Naive B cell (primary cell): ENCODE measurements at regions not wholly inside any gene's neighbourhood (a gene's known extent, or its start where the extent isn't known, plus 50 kb on each side); places are given as distances from the start of the nearest gene placed in this dataset.
A peak's percentile ranks its signal among the peaks of the same experiment; 100 is the strongest.
"Not testable (repeated sequence)": the region's sequence is repeated elsewhere in the genome, so short reads cannot be mapped to it uniquely, and the experiment has no call there.

ENCODE experiments used
- ATAC-seq, 2 donors: fragments of 150-1000 bp; cut with Tn5 transposase; 2 replicates each; pipeline ENCODE4 v1.10.0; 2021; ENCODE audit warnings: low read depth in 2 of 2, mild to moderate bottlenecking in 2 of 2, moderate library complexity in 2 of 2
- DNase-seq: peaks from one replicate; pipeline ENCODE4 v3.0.0; 2022
- H3K27ac Mint-ChIP-seq, 6 donors: one replicate each; pipeline ENCODE4 v1.8.0; 2020 to 2022; ENCODE audit warnings: mild to moderate bottlenecking in 6 of 6, mixed read lengths in 6 of 6, moderate library complexity in 5 of 6, inconsistent platforms in 2 of 6
- H3K27me3 Mint-ChIP-seq, 3 donors: one replicate each; pipeline ENCODE4 v1.8.0; 2021 to 2022; ENCODE audit warnings: mixed read lengths in 3 of 3, mild to moderate bottlenecking in 1 of 3
- H3K36me3 Mint-ChIP-seq, 2 donors: one replicate each; pipeline ENCODE4 v1.8.0; 2020 to 2022; ENCODE audit warnings: mixed read lengths in 2 of 2, inconsistent platforms in 1 of 2, mild to moderate bottlenecking in 1 of 2
- H3K4me1 Mint-ChIP-seq, 3 donors: one replicate each; pipeline ENCODE4 v1.8.0; 2020 to 2022; ENCODE audit warnings: mixed read lengths in 3 of 3, inconsistent platforms in 1 of 3, mild to moderate bottlenecking in 1 of 3, moderate library complexity in 1 of 3
- H3K4me3 Mint-ChIP-seq, 8 donors: one replicate each; pipeline ENCODE4 v1.8.0; 2020 to 2022; ENCODE audit warnings: mild to moderate bottlenecking in 8 of 8, mixed read lengths in 8 of 8, moderate library complexity in 8 of 8, inconsistent platforms in 2 of 8
- H3K9me3 Mint-ChIP-seq, 7 donors: one replicate each; pipeline ENCODE4 v1.8.0; 2020 to 2022; ENCODE audit warnings: mixed read lengths in 7 of 7, mild to moderate bottlenecking in 5 of 7, inconsistent platforms in 2 of 7, moderate library complexity in 1 of 7

- Mint-ChIP-seq H3K9me3 (peaks cover 0 to 1% (median 0%) of the 10 kb centered on the region in 7 donors), H3K36me3 (no peaks in the 10 kb centered on the region), H3K4me1 (no peaks in the 10 kb centered on the region), H3K27ac (no peak overlapping the region), H3K4me3 (no peak overlapping the region), H3K27me3 (peaks cover 0 to 27% (median 12%) of the 10 kb centered on the region in 3 donors)
- no peak for DNase-seq
- ATAC-seq = no peak
Measured at GRCh38 chr14:34164162-34164864, 213.4 kb upstream of the EGLN3 start.

DNA sequence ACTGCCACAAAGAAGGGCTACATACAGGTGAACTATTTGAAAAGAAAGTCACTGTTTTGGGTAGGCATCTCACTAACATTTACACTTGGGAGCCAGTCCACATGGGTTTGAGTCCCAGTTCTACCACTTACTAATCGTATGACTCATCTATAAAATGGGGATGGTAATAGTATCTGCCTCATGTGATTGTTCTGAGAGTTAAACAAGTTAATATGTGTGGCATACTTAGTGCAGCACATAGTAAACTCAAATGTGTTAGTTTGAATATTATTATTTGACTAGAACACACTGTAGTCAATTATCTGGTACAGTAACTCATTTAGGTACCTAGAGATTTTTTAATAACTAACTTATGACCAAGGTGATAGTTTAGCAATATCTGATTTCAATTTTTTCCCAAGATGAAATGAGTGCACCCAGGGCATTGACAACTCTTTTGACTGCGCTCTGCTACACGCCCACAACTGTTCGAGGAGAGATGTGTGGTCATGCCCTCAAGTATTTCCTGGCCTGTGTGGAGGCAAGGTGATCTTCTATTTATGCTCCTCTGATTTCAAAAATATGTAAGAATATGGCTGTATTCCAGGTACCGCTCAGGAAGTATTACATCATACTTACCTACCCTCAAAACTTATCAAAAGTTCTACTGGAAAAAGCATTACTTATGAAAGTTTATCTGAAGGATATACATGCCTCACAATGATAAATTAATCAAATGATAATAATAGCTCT lies 210.6 kb upstream of the EGLN3 start:
- peaks cover 0 to 4% (median 0%) of the 10 kb centered on the region in 7 donors for H3K9me3 Mint-ChIP-seq
- H3K36me3 Mint-ChIP-seq = no peaks in the 10 kb centered on the region
- ATAC-seq = no peak
- H3K4me1 Mint-ChIP-seq = no peaks in the 10 kb centered on the region
- H3K4me3 Mint-ChIP-seq = no peak overlapping the region
- no peak for DNase-seq
- H3K27ac Mint-ChIP-seq = no peak overlapping the region
- peaks cover 0 to 16% (median 12%) of the 10 kb centered on the region in 3 donors for H3K27me3 Mint-ChIP-seq

DNA sequence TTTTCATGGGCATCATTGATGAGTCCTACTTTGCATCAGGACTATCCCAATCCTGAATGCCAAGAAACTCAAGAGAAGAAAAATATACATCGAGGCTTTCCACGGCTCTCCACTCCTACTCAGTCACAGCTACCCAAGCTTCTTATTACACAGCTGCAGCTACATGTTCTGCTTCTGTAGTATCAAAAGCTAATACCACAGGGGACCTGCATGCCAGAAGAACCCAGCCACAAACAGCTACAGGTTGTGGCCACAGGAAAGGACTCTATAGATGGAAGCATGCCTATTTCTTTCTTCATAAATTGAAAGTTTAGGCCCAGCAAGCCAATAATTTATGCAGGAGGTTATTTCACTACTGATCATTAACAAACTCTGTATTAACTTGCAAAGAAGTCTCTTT lies 209.7 kb upstream of the EGLN3 start:
- ATAC-seq (no peak), DNase-seq (no peak)
- Mint-ChIP-seq H3K36me3 (no peaks in the 10 kb centered on the region), H3K9me3 (peaks cover 0 to 4% (median 0%) of the 10 kb centered on the region in 7 donors), H3K27ac (no peak overlapping the region), H3K4me3 (no peak overlapping the region), H3K27me3 (peaks cover 0 to 10% (median 5%) of the 10 kb centered on the region in 3 donors), H3K4me1 (no peaks in the 10 kb centered on the region)

GRCh38 chr14:34157651-34158050 lies 206.8 kb upstream of the EGLN3 start:
- ATAC-seq (no peak), DNase-seq (no peak)
- Mint-ChIP-seq H3K4me1 (no peaks in the 10 kb centered on the region), H3K27me3 (peaks cover 0 to 6% (median 5%) of the 10 kb centered on the region in 3 donors), H3K4me3 (no peak overlapping the region), H3K27ac (no peak overlapping the region), H3K36me3 (no peaks in the 10 kb centered on the region), H3K9me3 (peaks cover 0 to 4% (median under 1%) of the 10 kb centered on the region in 7 donors)

- ATAC-seq = no peak
Measured at GRCh38 chr14:34147461-34147860, 196.6 kb upstream of the EGLN3 start.

GRCh38 chr14:34140127-34140526 lies 189.3 kb upstream of the EGLN3 start:
- not testable (repeated sequence) for H3K4me3 Mint-ChIP-seq, H3K27ac Mint-ChIP-seq, ATAC-seq, DNase-seq, H3K4me1 Mint-ChIP-seq
- H3K9me3 Mint-ChIP-seq = peaks cover 4 to 37% (median 24%) of the 10 kb centered on the region in 7 donors
- peaks cover 0 to 19% (median 5%) of the 10 kb centered on the region in 3 donors for H3K27me3 Mint-ChIP-seq
- peaks cover 0 to 13% of the 10 kb centered on the region in 2 donors for H3K36me3 Mint-ChIP-seq

More at GRCh38 chr14:34147461-34147860, 196.6 kb upstream of the EGLN3 start:
- Mint-ChIP-seq H3K4me3 (no peak overlapping the region), H3K4me1 (no peaks in the 10 kb centered on the region), H3K9me3 (peaks cover 0 to 33% (median 21%) of the 10 kb centered on the region in 7 donors), H3K27me3 (peaks cover 0 to 5% (median 3%) of the 10 kb centered on the region in 3 donors), H3K36me3 (peaks cover 0 to 6% of the 10 kb centered on the region in 2 donors), H3K27ac (no peak overlapping the region)
- DNase-seq = no peak

DNA sequence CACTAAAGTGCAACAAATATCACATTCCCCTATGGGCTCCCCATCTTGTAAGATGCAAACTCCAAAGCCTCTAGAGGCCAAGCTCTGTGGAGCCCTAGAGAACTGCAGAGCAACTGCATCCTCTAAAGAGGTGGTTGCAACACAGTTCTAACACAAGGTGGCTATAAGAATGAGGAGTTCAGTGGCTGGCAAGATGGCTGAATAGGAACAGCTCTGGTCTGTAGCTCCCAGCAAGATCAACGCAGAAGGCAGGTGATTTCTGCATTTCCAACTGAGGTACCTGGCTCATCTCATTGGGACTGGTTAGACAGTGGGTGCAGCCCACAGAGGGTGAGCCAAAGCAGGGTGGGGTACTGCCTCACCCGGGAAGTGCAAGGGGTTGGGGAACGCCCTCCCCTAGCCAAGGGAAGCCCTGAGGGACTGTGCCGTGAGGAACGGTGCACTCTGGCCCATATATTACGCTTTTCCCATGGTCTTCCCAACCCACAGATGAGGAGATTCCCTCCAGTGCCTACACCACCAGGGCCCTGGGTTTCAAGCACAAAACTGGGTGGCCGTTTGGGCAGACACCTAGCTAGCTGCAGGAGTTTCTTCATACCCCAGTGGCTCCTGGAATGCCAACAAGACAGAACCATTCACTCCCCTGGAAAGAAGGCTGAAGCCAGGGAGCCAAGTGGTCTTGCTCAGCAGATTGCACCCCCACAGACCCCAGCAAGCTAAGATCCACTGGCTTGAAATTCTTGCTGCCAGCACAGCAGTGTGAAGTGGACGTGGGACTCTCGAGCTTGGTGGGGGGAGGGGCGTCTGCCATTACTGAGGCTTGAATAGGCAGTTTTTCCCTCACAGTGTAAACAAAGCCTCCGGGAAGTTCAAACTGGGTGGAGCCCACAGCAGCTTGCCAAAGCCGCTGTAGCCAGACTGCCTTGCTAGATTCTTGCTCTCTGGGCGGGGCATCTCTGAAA lies 188.6 kb upstream of the EGLN3 start:
- not testable (repeated sequence) for ATAC-seq, H3K4me1 Mint-ChIP-seq, H3K4me3 Mint-ChIP-seq, DNase-seq, H3K27ac Mint-ChIP-seq
- Mint-ChIP-seq H3K9me3 (peaks cover 4 to 30% (median 19%) of the 10 kb centered on the region in 7 donors), H3K36me3 (peaks cover 0 to 13% of the 10 kb centered on the region in 2 donors), H3K27me3 (peaks cover 0 to 19% (median 5%) of the 10 kb centered on the region in 3 donors)

DNA sequence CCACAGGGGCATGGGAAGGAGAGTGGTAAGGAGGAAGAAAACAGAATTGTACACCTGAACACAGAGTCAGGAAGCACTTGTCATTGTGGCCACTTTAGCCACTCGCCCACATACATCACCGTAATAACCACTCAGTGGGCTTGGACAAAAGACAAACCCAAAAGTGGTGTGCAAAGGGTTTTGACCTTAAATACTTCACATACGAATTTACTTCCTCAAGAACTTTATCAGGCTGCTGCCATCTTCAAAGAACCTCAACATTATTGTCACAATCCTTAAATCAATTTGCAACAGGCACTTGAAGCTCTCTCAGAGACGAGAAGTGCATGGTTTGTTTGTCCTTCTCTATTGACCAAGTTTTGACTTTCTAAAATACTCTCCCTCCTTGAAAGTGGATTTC lies 187.3 kb upstream of the EGLN3 start:
- no peak for ATAC-seq
- peaks cover 4 to 22% (median 12%) of the 10 kb centered on the region in 7 donors for H3K9me3 Mint-ChIP-seq
- peaks cover 0 to 13% of the 10 kb centered on the region in 2 donors for H3K36me3 Mint-ChIP-seq
- no peak for DNase-seq
- H3K4me1 Mint-ChIP-seq = no peaks in the 10 kb centered on the region
- H3K4me3 Mint-ChIP-seq = no peak overlapping the region
- peaks cover under 1 to 19% (median 7%) of the 10 kb centered on the region in 3 donors for H3K27me3 Mint-ChIP-seq
- H3K27ac Mint-ChIP-seq = no peak overlapping the region

DNA sequence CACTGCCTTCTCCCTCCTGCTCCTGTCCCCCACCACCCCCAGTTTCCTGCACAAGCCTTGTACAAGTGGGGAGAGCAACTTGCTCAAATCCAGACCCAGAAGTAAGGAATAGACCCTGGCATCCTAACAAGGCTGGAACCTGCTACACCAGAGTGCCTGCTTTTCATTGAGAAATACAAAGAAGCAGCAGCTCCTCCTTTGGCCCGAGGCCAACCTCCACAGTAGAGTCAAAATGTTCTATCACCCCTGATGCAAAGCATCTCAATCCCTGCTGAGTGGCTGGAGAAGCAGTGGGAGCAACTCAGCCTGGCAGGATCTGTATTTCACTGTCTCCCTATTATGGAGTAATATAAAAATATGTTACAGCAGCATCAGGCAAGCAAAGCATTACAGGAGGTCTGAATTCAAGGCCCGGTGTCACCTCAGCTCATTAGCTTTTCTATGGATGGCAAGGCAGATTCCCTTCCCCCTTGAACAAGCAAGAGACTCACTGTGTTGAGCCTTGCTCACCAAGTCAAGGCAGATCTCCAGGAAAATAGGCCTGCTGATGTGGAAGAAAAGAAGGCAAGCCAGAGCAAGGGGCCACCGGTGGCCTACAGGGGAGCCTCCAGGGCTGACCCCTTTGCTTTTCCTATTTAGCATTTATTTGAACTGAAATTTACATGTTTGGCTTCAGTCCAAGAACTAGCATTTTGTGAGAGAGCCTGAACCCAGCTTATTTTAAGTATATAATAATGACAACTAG lies 186.3 kb upstream of the EGLN3 start:
- ATAC-seq = no peak
- peaks cover 0 to 4% of the 10 kb centered on the region in 2 donors for H3K36me3 Mint-ChIP-seq
- peaks cover 9 to 13% (median 12%) of the 10 kb centered on the region in 3 donors for H3K27me3 Mint-ChIP-seq
- peaks cover 2 to 14% (median 8%) of the 10 kb centered on the region in 7 donors for H3K9me3 Mint-ChIP-seq
- no peak for DNase-seq
- no peaks in the 10 kb centered on the region for H3K4me1 Mint-ChIP-seq
- no peak overlapping the region for H3K4me3 Mint-ChIP-seq
- H3K27ac Mint-ChIP-seq = no peak overlapping the region

DNA sequence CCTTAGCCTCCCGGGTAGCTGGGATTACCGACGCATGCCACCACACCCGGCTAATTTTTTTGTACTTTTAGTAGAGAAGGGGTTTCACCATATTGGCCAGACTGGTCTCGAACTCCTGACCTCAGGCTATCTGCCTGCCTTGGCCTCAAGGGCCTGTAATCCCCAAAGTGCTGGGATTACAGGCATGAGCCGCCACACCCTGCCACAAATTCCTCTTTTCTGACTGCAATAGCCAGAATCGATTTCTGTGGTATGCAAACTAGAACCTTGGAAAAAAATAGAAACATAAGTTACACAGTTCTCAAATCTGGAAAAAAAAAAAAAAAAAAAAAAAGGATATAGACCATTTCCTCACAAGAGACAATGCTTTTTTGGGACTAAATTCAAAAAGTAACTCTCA lies 184.6 kb upstream of the EGLN3 start:
- Mint-ChIP-seq H3K36me3 (no peaks in the 10 kb centered on the region), H3K4me1 (no peaks in the 10 kb centered on the region), H3K4me3 (no peak overlapping the region), H3K9me3 (peaks cover 0 to 5% (median 0%) of the 10 kb centered on the region in 7 donors), H3K27me3 (peaks cover 9 to 13% (median 12%) of the 10 kb centered on the region in 3 donors), H3K27ac (no peak overlapping the region)
- ATAC-seq (no peak), DNase-seq (no peak)

- H3K4me1 Mint-ChIP-seq = no peaks in the 10 kb centered on the region
- H3K27ac Mint-ChIP-seq = peak overlapping the region in 1 of 6 donors; percentile 69
- no peak overlapping the region for H3K4me3 Mint-ChIP-seq
- H3K27me3 Mint-ChIP-seq = peaks cover 9 to 12% (median 12%) of the 10 kb centered on the region in 3 donors
- no peak for DNase-seq
- no peak for ATAC-seq
- H3K36me3 Mint-ChIP-seq = no peaks in the 10 kb centered on the region
- peaks cover 0 to 5% (median 0%) of the 10 kb centered on the region in 7 donors for H3K9me3 Mint-ChIP-seq
Measured at GRCh38 chr14:34134484-34134883, 183.6 kb upstream of the EGLN3 start.

DNA sequence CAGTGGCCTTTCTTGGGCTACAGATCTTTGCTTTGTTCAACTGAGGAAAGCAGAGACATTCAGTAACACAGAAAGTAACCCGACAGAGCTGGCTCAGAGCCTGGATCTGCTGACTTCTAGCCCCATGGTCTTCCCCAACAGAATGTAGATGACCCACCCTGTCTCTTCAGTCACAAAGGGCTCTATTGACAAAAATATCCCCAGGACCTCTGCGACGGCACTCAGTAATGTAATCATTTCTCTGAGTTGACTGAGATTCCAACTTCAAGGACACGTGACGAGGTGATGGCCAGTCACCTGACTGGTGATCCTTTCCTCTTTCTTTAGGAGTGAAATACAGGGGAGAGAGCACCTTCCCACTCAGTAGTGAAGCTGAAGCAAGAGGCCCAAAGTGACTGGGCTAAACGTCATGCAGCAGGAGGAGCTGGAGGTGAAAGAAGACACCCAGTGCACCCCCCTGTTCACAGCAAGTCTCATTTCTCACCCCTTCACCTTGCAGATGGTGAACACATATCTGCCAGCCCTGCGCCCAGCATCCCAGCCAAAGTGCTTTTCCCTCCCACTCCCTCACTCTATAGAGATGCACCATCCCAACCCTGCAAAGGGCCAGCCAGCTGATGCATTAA lies 179.2 kb upstream of the EGLN3 start:
- H3K4me1 Mint-ChIP-seq = no peaks in the 10 kb centered on the region
- H3K4me3 Mint-ChIP-seq = no peak overlapping the region
- H3K27me3 Mint-ChIP-seq = peaks cover 5 to 16% (median 11%) of the 10 kb centered on the region in 3 donors
- ATAC-seq (no peak), DNase-seq (no peak)
- H3K36me3 Mint-ChIP-seq = no peaks in the 10 kb centered on the region
- H3K27ac Mint-ChIP-seq = no peak overlapping the region
- peaks cover 0 to 8% (median 0%) of the 10 kb centered on the region in 7 donors for H3K9me3 Mint-ChIP-seq
